GM21529 (cell line): ENCODE measurements at regions not wholly inside any gene's neighbourhood (a gene's known extent, or its start where the extent isn't known, plus 50 kb on each side); places are given as distances from the start of the nearest gene placed in this dataset.
"Not testable (repeated sequence)": the region's sequence is repeated elsewhere in the genome, so short reads cannot be mapped to it uniquely, and the experiment has no call there.

Experiments
- ATAC-seq: cut with Tn5 transposase; IDR thresholded peaks from one replicate; pipeline ENCODE4 v1.9.1; 2021; ENCODE audit not compliant: unreplicated experiment

DNA sequence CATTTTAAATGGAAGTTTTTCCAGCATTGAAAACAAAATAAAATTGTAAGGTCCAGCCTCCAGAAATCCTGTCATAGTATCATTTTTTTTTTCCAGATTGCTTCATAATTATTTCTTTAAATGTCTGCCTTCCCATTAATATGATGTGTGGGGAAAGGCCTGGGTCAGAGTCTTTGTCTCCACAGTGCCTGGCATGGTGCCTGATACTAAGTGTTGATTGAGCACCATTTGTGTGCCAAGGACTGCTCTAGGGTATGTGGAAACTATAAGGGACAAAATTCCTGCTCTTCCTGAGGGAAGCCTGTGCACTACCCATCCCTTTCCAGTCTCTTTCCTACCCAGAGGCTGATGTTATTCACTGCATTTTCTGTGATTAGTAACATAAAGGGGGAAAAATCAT, 53.1 kb upstream of the BEND4 start:
- ATAC-seq, result no peak

DNA sequence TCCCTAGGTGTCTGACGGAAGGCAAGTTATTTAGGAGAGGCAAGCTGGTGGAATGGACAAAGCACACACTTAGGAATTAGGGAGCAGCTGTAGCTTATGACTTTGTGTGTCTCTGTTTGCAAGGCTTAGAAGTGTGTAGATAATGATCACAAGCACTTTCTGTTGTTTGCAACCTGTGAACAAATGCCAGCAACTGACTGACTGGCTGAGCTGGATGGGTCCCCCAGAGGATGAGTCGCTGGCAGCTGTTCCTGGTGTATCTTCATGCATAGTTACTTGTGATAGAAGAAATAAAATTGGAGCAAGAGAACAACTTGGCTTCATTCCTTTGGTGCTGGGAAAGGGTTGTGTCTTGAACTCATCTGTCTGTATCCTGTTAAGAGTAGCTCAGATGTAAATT, 64.2 kb upstream of the BEND4 start:
- no peak for ATAC-seq

DNA sequence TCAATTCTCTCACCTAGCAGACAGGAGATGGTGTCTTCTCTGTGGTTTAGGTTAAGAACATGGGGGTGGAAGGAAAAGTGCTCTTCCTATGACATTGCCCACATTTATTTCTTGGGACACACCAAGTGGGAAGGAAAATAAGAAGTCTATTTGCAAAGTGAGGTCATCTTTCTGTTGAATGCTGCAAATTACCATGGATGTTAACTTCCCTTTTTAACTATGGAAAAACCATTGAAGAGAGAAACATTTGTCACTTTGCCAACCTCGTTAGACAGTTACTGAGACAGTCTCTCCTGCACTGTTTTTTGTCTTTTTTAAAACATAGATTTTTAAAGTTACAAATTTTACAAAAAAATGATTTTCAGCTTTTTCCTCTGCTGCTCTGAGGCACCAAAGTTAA, 72.8 kb upstream of the BEND4 start:
- ATAC-seq, result no peak

DNA sequence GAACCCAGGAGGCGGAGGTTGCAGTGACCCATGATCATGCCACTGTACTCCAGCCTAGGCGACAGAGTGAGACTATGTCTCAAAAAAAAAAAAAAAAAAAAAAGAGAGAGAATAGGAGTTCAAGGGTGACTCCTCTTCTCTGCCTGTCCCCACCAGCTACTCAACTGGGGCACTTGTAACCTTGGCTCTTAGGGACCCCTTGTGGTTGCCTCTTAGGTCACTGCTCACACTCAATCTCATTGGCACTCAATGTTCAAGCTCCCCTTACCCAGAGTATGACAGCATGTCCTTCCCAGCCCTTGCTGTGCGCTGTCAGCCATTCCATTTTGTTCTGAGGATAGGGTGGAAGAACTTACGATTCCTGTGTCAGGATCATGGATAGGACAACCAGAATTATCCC, 82.4 kb upstream of the BEND4 start:
- ATAC-seq, result no peak

DNA sequence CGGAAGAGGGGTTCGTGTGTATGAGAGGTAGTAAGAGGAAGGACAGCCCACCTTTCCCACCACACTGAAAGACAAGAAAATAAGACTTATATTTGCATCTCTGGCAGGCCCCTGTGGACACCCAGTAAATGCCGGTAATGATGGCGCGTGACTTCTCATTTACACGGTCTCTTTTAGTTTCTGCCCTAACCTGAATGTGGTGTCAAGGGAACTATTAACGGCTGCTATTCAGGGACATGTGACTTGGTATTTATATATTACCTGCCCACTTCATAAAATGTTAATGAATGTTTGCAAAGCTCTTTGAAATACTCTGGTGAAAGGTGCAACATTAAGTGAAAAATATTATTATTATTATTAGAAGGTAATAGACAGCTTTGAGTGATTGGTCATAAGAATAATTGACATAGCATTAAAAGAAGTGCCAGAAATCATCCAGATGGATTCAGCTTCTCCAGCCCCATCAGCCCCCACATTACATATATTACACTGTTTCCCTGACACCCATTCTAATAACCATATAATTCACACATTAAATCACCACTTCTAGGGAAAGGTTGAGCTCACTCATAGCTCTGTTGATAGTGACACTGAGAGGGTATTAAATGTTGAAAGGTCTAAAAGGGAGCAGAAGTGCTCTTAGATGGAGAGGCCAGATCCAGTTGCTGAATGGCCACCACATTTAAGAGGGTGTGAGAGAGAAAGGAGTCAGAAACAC, 83.0 kb upstream of the BEND4 start:
- no peak for ATAC-seq

DNA sequence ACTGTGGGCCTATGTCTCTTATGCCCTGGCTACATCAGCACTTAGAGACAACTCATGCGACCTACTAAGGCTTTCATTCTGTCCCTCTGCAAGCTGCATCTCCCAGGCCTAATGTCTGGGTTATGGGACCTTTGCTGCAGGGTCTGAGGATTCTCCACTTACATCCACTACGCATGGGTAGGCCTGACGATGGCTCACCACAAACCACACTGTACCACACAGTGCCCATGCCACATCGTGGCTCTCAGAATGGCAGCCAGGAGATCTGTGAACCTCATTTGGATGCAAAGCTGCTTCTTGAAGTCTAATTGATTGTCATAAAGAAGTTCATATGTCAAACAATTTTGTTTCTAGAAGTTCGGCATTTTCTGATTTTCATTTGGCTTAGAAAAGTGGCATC, 84.6 kb upstream of the BEND4 start:
- ATAC-seq, result no peak

DNA sequence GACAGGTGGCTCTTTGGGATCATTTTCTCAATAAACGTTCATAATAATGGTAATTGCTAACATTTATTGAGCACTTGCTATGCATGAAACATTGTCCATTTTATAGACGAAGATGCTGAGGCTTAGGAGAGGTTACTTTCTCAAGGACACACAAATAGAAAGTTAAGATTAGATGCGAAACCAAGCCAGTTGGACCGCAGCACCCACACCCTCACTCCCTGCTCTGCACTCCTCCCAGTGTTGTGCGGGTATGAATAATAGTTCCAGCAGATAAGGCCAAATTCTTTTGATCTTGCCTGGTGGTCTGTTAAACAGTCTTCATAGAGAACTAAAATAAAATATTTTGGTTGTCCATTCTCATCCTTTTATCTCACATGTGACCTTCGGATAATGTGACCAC, 85.0 kb upstream of the BEND4 start:
- ATAC-seq, result no peak

DNA sequence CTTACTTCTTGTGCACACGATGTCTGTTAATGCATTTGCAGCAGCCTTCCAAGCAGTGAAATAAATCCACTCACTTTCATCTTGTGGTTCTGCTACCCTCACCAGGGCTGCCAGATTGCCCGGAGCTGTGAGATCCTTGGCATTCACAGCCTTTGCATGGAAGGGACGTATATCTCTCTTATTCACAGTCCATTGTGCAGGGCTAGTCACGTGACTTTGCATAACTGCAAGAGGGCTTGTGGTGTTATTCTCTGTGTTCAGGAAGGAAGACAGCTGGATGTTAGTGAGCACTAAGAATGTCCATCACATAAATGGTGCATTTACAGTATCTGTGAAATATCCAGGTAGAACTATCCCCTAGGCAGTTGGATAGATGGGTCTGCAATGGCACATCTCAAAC, 96.5 kb upstream of the BEND4 start:
- no peak for ATAC-seq

DNA sequence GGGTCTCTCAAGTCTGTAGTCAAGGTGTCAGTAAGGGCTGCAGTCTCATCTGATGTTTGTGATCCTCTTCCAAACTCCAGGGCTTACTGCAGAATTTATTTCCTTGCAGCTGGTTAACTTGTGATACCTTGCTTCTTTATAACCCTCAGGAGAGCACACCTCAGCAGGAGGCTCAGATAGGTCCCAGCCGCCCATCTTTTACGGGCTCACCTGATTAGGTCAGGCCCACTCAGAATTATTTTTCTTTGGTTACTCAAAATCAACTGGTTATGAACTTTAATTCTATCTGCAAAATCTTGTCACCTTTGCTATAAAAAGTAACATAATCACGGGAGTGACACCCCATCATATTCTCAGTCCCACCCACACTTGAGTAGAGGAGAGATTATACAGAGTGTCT, 99.9 kb upstream of the BEND4 start:
- ATAC-seq, result no peak

DNA sequence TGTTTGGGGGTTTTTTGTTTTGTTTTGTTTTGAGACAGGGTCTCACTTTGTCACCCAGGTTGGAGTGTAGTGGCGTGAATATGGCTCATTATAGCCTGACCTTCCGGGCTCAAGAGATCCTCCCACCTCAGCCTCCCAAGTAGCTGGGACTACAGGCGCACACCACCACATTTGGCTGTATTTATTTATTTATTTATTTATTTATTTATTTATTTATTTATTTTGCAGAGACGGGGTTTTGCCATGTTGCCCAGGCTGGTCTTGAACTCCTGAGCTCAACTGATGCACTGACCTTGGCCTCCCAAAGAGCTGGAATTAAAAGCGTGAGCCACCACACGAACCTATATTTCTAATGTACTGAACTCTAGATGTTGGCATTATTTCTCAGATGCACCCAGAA, 105.2 kb upstream of the BEND4 start:
- not testable (repeated sequence) for ATAC-seq

DNA sequence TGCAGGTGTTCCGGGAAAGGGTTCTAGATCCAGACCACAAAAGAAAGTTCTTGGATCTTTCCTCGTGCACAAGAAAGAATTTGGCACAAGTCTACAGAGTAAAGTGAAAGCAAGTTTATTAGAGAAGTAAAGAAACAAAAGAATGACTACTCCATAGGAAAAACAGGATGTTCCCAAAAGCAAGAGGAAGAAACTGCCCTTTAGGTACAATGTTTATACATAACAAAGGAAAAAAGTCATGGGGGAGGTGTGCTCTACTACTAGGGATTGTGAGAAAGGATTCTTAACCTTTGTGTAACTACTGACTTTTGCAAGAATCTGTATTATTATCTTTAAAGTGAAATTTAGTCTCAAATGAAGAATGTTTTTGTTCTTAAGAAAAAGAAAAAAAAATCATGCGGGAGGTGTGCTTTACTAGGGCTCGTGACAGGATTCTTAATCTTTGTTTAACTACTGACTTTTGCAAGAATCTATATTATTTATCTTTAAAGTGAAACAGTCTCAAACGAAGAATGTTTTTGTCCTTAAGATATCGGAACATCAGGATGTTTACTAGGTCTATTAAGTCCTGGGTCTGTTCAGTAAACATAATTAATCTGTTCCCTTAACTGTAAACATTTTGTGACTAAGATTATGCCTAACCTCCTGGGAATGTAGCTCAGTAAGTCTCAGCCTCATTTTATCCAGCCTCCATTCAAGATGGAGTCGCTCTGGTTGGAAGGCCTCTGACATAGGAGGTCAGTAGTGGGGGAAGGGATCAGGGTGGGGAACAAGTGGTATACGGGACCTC, 110.4 kb upstream of the BEND4 start:
- no peak for ATAC-seq

DNA sequence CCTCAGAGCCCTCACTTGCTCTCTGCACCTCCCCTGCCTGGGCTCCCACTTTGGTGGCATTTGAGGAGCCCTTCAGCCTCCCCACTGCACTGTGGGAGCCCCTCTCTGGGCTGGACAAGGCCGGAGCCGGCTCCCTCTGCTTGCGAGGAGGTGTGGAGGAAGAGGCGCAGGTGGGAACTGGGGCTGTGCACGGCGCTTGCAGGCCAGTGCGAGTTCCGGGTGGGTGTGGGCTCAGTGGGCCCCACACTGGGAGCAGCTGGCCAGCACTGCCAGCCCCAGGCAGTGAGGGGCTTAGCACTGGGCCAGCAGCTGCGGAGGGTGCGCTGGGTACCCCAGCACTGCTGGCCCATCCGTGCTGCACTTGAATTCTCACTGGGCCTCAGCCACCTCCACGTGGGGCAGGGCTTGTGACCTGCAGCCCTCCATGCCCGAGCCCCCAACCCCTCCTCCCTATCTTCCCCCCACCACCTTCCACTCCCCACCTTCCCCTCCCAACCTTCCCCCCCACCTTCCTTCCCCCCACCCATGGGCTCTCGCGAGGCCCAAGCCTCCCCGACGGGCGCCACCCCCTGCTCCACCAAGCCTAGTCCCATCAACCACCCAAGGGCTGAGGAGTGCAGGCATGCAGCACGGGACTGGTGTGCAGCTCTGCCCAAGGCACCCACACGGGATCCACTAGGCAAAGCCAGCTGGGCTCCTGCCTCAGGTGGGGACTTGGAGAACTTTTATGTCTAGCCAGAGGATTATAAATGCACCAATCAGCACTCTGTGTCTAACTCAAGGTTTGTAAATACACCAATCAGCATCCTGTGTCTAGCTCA, 113.5 kb upstream of the BEND4 start:
- no peak for ATAC-seq

DNA sequence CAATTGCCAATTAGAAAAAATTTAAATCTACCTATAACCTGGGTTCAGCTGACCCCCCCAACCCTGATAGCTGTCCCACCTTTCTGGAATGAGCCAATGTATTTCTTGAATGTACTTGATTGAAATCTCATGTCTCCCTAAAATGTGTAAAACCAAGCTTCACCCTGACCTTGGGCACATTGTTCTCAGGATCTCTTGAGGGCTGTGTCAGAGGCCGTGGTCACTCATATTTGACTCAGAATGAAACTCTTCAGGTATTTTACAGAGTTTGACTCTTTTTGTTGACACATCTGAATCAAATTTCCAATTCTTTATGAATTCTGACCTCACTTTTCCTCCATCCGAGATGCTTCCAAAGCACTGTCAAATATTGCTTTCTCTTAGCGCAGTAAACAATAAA, 115.3 kb upstream of the BEND4 start:
- ATAC-seq, result no peak

DNA sequence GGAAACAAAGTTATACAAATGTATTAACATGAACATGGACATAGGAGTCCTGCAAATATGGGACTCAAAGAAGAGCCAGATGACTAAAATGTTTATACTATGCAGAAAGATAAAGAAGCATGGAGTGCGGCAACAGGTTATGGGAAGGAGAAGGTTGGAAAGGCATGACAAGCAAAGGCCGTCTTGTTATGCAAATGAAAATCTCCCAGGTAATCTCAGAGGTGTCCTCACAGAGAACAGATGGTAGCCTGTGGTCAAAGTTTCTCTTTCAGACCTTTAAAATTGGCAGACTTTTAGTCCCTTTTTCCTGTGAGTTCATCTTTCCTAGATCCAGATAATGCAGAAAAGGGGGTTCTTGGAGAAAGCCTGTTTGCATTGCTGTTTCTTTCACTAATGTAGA, 116.4 kb upstream of the BEND4 start:
- no peak for ATAC-seq

DNA sequence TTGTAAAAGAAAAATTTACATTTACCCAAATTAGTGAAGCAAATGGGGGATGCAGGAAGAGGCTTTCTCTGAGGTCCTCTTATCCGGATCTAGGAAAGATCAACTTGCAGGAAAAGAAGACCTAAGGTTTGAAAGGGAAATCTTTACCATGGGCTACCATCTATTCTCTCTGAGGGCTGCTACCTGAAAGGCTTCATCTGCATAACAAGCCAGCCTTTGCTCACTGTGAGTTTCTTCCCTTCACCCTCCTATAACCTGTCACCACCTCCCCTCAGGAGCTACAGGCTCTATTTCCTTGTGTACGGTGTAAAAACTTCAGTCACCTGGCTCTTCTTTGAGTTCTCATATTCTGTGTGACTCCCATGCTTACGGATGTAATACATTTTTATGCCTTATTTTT, 118.6 kb upstream of the BEND4 start:
- no peak for ATAC-seq

DNA sequence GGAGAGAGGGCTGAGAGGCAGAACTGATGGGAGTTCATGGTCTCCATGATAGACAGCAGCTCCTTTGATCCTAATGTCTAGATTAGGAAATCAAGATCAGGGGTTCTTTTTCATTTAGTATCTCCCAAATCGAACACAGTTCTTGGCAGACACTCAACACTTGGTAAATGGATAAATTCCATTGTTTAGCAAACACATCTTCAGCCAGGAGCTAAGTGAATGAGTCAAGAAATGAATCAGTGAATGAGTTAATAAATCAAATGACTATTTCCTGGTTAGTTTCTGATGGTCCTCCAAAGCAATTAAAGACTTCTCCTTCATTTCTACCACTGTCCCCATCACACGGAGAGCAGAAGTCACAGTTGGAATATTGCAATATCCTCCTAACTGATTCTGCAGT, 120.0 kb upstream of the SHISA3 start:
- ATAC-seq, result no peak

DNA sequence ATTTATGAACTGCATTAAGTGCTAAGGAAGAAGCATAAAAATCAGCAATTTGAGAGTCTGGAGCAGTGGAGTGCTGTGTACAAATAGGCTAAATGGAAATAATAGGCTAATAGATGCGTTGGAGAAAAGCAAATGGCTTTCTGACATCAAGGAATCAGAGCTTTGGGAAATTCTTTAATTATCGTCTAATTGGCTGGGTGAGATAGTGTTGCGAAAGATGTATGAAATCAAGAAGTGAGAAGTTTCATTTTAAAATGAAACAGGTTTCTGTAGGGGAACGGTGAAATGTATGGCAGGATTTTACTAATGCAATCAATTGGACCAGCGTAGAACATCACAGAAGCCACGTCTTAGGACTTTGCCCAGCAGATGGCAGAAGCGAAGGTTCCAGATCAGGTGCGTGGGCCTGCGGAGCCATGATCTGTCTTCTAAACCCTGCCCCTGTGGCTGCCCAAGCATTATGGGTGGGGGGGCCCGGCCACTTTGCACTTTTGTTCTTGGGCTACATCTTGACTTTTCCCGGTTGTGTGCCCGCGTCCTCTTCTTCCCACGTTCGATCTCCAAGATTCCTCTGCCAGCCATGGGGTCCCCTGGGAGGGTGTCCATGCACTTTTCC, 118.5 kb upstream of the SHISA3 start:
- ATAC-seq, result no peak

DNA sequence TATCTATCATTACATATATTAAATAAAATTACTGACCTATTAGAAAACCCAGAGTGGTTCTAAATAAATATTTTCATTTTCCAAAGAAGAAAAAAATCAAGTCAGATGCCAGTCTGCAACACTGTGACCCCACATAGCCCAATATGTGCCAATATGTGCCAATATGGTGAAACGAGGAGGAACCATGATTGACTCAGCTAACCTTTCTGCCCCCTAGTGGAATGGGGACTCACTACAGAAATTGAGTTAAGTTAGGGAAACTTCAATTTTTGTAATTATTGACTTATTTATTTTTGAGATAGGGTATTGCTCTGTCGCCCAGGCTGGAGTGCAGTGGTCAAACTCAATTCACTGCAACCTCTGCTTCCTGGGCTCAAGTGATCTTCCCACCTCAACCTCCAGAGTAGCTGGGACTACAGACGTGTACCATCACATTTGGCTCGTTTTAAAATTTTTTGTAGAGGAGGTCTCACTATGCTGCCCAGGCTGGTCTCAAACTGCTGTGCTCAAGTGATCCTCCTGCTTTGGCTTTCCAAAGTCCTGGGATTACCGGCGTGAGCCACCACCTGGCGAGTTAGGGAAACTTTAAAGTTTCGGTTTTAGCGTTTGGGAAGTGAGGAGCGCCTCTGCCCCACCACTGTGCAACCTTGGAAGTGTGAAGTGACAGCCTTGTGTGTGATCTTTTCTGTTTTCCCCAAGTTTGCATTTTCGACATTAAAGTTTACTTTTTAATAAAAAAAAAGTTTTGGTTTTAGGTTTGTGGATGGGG, 116.8 kb upstream of the SHISA3 start:
- no peak for ATAC-seq

DNA sequence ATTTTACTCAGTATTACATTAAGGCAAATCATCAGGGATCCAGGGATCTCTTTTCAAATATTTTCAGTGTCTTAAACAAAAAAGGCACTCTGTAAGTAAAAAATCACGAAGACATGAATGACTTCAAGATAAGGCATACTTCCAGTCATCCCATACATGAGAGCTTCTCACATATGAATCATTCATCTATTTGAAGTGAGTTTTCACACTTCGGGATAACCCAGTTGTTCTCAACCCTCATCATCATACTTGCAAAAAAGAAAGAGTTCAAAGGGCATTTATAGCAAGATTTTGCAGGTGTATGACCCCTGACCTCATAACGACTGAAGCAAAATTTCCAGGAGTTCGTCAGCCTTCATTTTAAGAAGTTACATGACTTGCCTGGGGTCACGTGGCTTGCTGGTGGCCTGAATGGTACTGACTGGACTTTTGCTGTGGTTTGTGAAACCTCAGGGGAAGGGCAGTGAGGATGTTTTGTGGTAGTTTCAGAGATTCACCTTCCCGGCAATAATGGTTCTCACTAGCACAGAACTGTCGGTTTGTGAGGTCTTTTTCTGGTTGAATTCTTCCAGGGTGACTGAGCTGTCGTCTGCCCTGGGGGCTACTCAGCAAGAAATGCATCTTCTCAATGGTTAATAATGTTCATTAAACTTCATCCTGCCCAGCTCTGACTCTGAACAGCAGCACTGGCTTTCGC, 115.8 kb upstream of the SHISA3 start:
- peak; percentile 67 for ATAC-seq
